Osteocyte (in vitro differentiated cells): ENCODE measurements at regions not wholly inside any gene's neighbourhood (a gene's known extent, or its start where the extent isn't known, plus 50 kb on each side); places are given as distances from the start of the nearest gene placed in this dataset.

Source experiments
- DNase-seq: peaks from one replicate; pipeline ENCODE4 v3.0.0; 2021; ENCODE audit warnings: mixed read lengths; ENCODE audit not compliant: unreplicated experiment; ENCODE audit errors: extremely low spot score
- H3K27ac Mint-ChIP-seq: one replicate; pipeline ENCODE4 v1.8.0; 2021; ENCODE audit warnings: mild to moderate bottlenecking, mixed read lengths; ENCODE audit not compliant: unreplicated experiment
- H3K27me3 Mint-ChIP-seq: one replicate; pipeline ENCODE4 v1.8.0; 2021; ENCODE audit warnings: mixed read lengths; ENCODE audit not compliant: unreplicated experiment
- H3K36me3 Mint-ChIP-seq: one replicate; pipeline ENCODE4 v1.8.0; 2021; ENCODE audit warnings: mixed read lengths; ENCODE audit not compliant: unreplicated experiment
- H3K4me1 Mint-ChIP-seq: one replicate; pipeline ENCODE4 v1.8.0; 2021; ENCODE audit warnings: mixed read lengths; ENCODE audit not compliant: unreplicated experiment
- H3K4me3 Mint-ChIP-seq: one replicate; pipeline ENCODE4 v1.8.0; 2021; ENCODE audit warnings: mild to moderate bottlenecking, moderate library complexity, mixed read lengths; ENCODE audit not compliant: unreplicated experiment
- H3K9me3 Mint-ChIP-seq: one replicate; pipeline ENCODE4 v1.8.0; 2021; ENCODE audit warnings: mixed read lengths; ENCODE audit not compliant: unreplicated experiment
- CTCF ChIP-seq: fragments of 200-600 bp; sonication (generic); IDR thresholded peaks from 2 replicates; pipeline ENCODE4 v1.5.0; 2021; ENCODE audit warnings: antibody characterized with exemption, mild to moderate bottlenecking, moderate library complexity

- Mint-ChIP-seq H3K9me3 (peaks cover 6% of the 10 kb centered on the region), H3K4me1 (no peaks in the 10 kb centered on the region), H3K27me3 (no peaks in the 10 kb centered on the region), H3K27ac (no peak overlapping the region), H3K36me3 (no peaks in the 10 kb centered on the region), H3K4me3 (no peak overlapping the region)
- no peak for TF ChIP-seq CTCF
- no peak for DNase-seq
Observed at GRCh38 chr2:161078211-161078539, 82.1 kb upstream of the TANK start.

GRCh38 chr2:161085149-161085548 is 75.1 kb upstream of the TANK start:
- peaks cover 11% of the 10 kb centered on the region for H3K4me1 Mint-ChIP-seq
- no peaks in the 10 kb centered on the region for H3K36me3 Mint-ChIP-seq
- no peak for DNase-seq
- no peak overlapping the region for H3K4me3 Mint-ChIP-seq
- no peak overlapping the region for H3K27ac Mint-ChIP-seq
- TF ChIP-seq CTCF, result no peak
- no peaks in the 10 kb centered on the region for H3K27me3 Mint-ChIP-seq
- no peaks in the 10 kb centered on the region for H3K9me3 Mint-ChIP-seq

- H3K27me3 Mint-ChIP-seq, result no peaks in the 10 kb centered on the region
Observed at GRCh38 chr2:161088658-161089350, 71.4 kb upstream of the TANK start.

GRCh38 chr2:161090411-161090810 is 69.8 kb upstream of the TANK start:
- TF ChIP-seq CTCF, result no peak
- H3K36me3 Mint-ChIP-seq, result no peaks in the 10 kb centered on the region
- H3K27ac Mint-ChIP-seq, result no peak overlapping the region
- peaks cover 17% of the 10 kb centered on the region for H3K4me1 Mint-ChIP-seq
- DNase-seq, result no peak
- H3K27me3 Mint-ChIP-seq, result no peaks in the 10 kb centered on the region
- no peak overlapping the region for H3K4me3 Mint-ChIP-seq
- no peaks in the 10 kb centered on the region for H3K9me3 Mint-ChIP-seq

More at GRCh38 chr2:161088658-161089350, 71.4 kb upstream of the TANK start:
- no peak for DNase-seq
- no peak overlapping the region for H3K4me3 Mint-ChIP-seq
- H3K4me1 Mint-ChIP-seq, result peaks cover 11% of the 10 kb centered on the region
- H3K27ac Mint-ChIP-seq, result no peak overlapping the region
- H3K9me3 Mint-ChIP-seq, result no peaks in the 10 kb centered on the region
- TF ChIP-seq CTCF, result no peak
- no peaks in the 10 kb centered on the region for H3K36me3 Mint-ChIP-seq

- no peak for DNase-seq
- Mint-ChIP-seq H3K4me3 (no peak overlapping the region), H3K36me3 (no peaks in the 10 kb centered on the region), H3K27ac (no peak overlapping the region), H3K9me3 (no peaks in the 10 kb centered on the region), H3K4me1 (peaks cover 33% of the 10 kb centered on the region), H3K27me3 (no peaks in the 10 kb centered on the region)
- TF ChIP-seq CTCF, result no peak
Observed at GRCh38 chr2:161095314-161095713, 64.9 kb upstream of the TANK start.
